GM12873 (cell line): ENCODE measurements at regions not wholly inside any gene's neighbourhood (a gene's known extent, or its start where the extent isn't known, plus 50 kb on each side); places are given as distances from the start of the nearest gene placed in this dataset.

ENCODE experiments used
- CTCF ChIP-seq: IDR thresholded peaks from 2 replicates; pipeline ENCODE4 v1.5.1; 2012; ENCODE audit warnings: low read depth, mild to moderate bottlenecking, moderate library complexity, low read length, control low read depth; ENCODE audit not compliant: insufficient read depth; ENCODE audit errors: missing control alignments

- TF ChIP-seq CTCF, result no peak
These were observed 529.9 kb upstream of the ROBO1 start for GRCh38 chr3:80297720-80298119.

- TF ChIP-seq CTCF, result no peak
These were observed 517.6 kb upstream of the ROBO1 start for GRCh38 chr3:80285388-80285787.

- no peak for TF ChIP-seq CTCF
These were observed 516.0 kb upstream of the ROBO1 start for GRCh38 chr3:80283783-80284182.

- no peak for TF ChIP-seq CTCF
These were observed 510.3 kb upstream of the ROBO1 start for GRCh38 chr3:80278056-80278455.

- TF ChIP-seq CTCF, result no peak
These were observed 507.3 kb upstream of the ROBO1 start for GRCh38 chr3:80275120-80275519.

GRCh38 chr3:80263260-80263659 is 495.5 kb upstream of the ROBO1 start:
- no peak for TF ChIP-seq CTCF

GRCh38 chr3:80261082-80261481 is 493.3 kb upstream of the ROBO1 start:
- TF ChIP-seq CTCF, result no peak

- TF ChIP-seq CTCF, result no peak
These were observed 491.9 kb upstream of the ROBO1 start for GRCh38 chr3:80259736-80260135.
